ENCODE measurements at regions not wholly inside any gene's neighbourhood (a gene's known extent, or its start where the extent isn't known, plus 50 kb on each side); places are given as distances from the start of the nearest gene placed in this dataset.

GRCh38 chr2:20925265-20925889 lies 102.5 kb upstream of the LDAH start:
- no peak for TF ChIP-seq CTCF (optimal IDR thresholded peaks at IDR 0.05 in 1 of 3, IDR thresholded peaks at IDR 0.05 in 1 of 3, conservative IDR thresholded peaks at IDR 0.05 in 1 of 3; ENCODE audit: extremely low read depth in 1 of 3, insufficient read depth in 2 of 3, low read length in 3 of 3)
- TF ChIP-seq EZH2 (IDR thresholded peaks at IDR 0.05; ENCODE audit: low read length) = no peak
